ENCODE measurements at regions not wholly inside any gene's neighbourhood (a gene's known extent, or its start where the extent isn't known, plus 50 kb on each side); places are given as distances from the start of the nearest gene placed in this dataset.

DNA sequence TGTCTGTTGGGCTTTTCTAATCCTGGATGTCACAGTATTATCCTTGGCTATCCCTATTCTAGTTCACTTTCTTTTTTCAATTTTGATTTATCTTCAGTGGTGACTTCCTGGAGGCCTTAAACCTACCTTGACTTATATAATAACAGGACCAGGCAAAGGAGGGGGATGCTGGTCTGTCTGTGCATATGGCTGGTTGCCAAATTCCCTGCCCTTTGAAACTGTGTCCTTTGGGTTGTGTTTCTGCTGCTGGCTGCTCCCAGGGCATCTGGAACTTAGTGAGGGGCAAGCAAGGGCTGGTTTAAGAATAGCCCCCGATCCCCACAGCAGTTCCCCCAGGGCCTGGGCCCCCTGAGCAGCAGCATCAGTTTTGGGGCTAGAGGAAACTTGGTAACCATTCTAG is 96.0 kb upstream of the MAX start:
- no peaks in the 10 kb centered on the region for H3K36me3 ChIP-seq (ENCODE audit: insufficient read depth, low read length)
- no peaks in the 10 kb centered on the region for H3K4me1 ChIP-seq (ENCODE audit: insufficient read depth, low read length)

GRCh38 chr14:65200454-65200853 is 98.1 kb upstream of the MAX start:
- H3K36me3 ChIP-seq (ENCODE audit: insufficient read depth, low read length), result no peaks in the 10 kb centered on the region
- no peaks in the 10 kb centered on the region for H3K4me1 ChIP-seq (ENCODE audit: insufficient read depth, low read length)
- no peak overlapping the region for H3K9ac ChIP-seq (ENCODE audit: low read depth, low read length)
- no peaks in the 10 kb centered on the region for H3K9me3 ChIP-seq (ENCODE audit: control insufficient read depth, insufficient read depth, low read length)

More for the DNA sequence above, 96.0 kb upstream of the MAX start:
- Histone ChIP-seq H3K9me3 (ENCODE audit: control insufficient read depth, insufficient read depth, low read length) (no peaks in the 10 kb centered on the region), H3K9ac (ENCODE audit: low read depth, low read length) (no peak overlapping the region)

DNA sequence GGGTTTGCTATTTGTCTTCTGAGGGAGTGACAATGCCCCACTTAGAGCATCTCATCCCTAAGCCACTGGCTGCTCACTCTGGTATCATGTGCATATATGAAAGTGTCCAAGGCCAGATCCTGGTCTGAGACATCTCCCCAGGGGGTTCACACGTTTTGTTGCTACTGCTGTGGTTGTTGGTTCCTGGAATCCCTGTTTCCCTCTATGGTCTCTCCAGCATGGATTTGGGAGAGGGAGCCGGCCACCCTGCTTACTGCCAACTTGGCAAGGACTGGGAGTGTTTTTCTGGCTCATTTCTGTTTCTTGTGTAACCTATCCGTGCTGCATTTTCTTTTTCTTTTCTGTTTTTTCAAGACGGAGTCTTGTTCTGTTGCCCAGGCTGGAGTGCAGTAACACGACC is 101.3 kb upstream of the MAX start:
- H3K9me3 ChIP-seq (ENCODE audit: control insufficient read depth, insufficient read depth, low read length), result no peaks in the 10 kb centered on the region
- H3K36me3 ChIP-seq (ENCODE audit: insufficient read depth, low read length), result no peaks in the 10 kb centered on the region
- no peaks in the 10 kb centered on the region for H3K4me1 ChIP-seq (ENCODE audit: insufficient read depth, low read length)
- no peak overlapping the region for H3K9ac ChIP-seq (ENCODE audit: low read depth, low read length)

DNA sequence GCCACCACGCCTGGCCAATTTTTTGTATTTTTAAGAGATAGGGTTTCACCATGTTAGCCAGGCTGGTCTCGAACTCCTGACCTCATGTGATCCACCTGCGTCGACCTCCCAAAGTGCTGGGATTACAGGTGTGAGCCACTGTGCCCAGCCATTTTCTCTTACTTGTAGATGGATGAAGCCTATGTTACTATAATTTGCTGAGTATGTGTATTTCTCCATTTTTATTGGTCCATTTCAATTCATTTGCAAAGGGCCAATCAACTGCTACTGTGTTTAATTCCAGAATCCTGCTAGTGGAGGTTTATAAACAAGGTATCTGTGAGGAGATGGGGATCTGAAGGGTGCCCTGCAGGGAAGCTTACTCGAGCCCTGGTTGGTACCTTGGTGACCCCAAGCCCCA is 101.7 kb upstream of the MAX start:
- Histone ChIP-seq H3K4me1 (ENCODE audit: insufficient read depth, low read length) (no peaks in the 10 kb centered on the region), H3K36me3 (ENCODE audit: insufficient read depth, low read length) (no peaks in the 10 kb centered on the region), H3K9ac (ENCODE audit: low read depth, low read length) (no peak overlapping the region)

DNA sequence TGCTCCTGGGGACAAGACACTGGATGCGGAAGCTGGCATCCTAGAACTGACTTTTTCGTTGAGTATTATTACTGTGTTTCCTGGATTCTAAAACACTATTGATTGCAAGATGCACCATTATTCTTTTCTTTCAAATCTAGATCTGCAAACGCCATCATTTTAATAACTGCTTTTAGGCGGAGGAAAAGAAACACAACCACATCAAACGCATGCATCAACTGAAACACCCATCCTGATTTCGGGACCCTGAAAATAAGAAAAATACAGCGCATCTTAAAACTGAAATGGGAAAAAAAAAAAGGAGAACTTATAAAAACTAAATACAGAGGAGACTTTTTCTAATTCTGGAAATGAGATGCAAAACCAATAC is 103.7 kb upstream of the MAX start:
- no peaks in the 10 kb centered on the region for H3K9me3 ChIP-seq (ENCODE audit: control insufficient read depth, insufficient read depth, low read length)
- H3K36me3 ChIP-seq (ENCODE audit: insufficient read depth, low read length), result no peaks in the 10 kb centered on the region
- no peak overlapping the region for H3K9ac ChIP-seq (ENCODE audit: low read depth, low read length)
- no peaks in the 10 kb centered on the region; the same call in 1 of the 2 replicates for H3K4me1 ChIP-seq (ENCODE audit: insufficient read depth, low read length)

More for the DNA sequence above, 101.7 kb upstream of the MAX start:
- no peaks in the 10 kb centered on the region for H3K9me3 ChIP-seq (ENCODE audit: control insufficient read depth, insufficient read depth, low read length)

GRCh38 chr14:65206448-65207096 is 104.3 kb upstream of the MAX start:
- Histone ChIP-seq H3K9ac (ENCODE audit: low read depth, low read length) (no peak overlapping the region), H3K9me3 (ENCODE audit: control insufficient read depth, insufficient read depth, low read length) (no peaks in the 10 kb centered on the region), H3K4me1 (ENCODE audit: insufficient read depth, low read length) (no peaks in the 10 kb centered on the region; the same call in 1 of the 2 replicates), H3K36me3 (ENCODE audit: insufficient read depth, low read length) (no peaks in the 10 kb centered on the region)

GRCh38 chr14:65208548-65208947 is 106.2 kb upstream of the MAX start:
- Histone ChIP-seq H3K9me3 (ENCODE audit: control insufficient read depth, insufficient read depth, low read length) (no peaks in the 10 kb centered on the region), H3K9ac (ENCODE audit: low read depth, low read length) (no peak overlapping the region), H3K4me1 (ENCODE audit: insufficient read depth, low read length) (no peaks in the 10 kb centered on the region; the same call in 1 of the 2 replicates), H3K36me3 (ENCODE audit: insufficient read depth, low read length) (no peaks in the 10 kb centered on the region)

DNA sequence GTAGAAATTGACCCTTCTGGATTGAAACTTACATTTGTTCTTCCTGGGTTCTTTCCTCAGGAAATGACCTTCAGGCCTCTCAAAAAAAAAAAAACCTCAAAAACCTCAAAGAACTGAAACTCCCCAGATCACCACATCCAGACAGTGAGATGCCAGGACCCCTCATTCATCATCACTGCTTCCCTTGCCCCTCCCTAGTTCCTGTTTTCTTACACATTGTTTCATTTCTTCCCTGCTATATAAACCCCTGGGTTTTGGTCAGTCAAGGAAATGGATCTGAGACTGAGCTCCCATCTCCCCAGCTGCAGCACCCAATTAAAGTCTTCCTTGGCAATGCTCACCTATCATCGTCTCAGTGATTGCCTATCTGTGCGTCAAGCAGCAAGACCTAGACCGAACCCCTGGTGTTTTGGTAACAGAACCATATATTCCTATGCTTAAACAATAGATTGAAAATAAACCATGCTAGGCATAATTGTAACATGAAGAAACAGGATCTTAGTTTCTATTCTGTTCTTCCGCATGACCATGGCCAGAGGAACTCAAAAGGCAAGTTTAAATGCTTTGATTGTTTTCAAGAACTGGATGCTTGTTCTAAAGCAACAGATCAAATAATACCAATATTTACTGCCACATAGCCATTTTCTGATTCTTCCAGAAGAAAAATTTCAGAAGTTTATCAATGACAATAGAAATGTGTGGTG is 108.0 kb upstream of the MAX start:
- H3K36me3 ChIP-seq (ENCODE audit: insufficient read depth, low read length), result no peaks in the 10 kb centered on the region
- H3K9ac ChIP-seq (ENCODE audit: low read depth, low read length), result no peak overlapping the region
- no peaks in the 10 kb centered on the region for H3K9me3 ChIP-seq (ENCODE audit: control insufficient read depth, insufficient read depth, low read length)
- H3K4me1 ChIP-seq (ENCODE audit: insufficient read depth, low read length), result no peaks in the 10 kb centered on the region; the same call in 1 of the 2 replicates

DNA sequence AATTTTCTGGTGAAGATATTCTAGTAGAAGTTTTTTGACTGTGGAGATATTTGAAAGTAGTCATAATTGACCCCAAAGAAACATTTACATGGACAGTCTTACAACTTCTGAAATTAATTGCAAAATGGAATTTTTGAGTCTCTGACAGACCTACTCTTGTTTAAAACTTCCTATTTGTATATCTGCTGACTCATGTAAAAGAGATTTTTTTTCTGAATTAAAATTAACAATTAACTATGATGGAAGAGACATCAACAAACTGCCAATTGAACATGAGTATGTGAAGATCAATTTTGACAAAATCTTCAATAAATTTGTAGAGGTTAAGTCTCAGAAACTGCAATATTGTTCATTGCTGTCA is 108.5 kb upstream of the MAX start:
- Histone ChIP-seq H3K9ac (ENCODE audit: low read depth, low read length) (no peak overlapping the region), H3K4me1 (ENCODE audit: insufficient read depth, low read length) (no peaks in the 10 kb centered on the region; the same call in 1 of the 2 replicates), H3K36me3 (ENCODE audit: insufficient read depth, low read length) (no peaks in the 10 kb centered on the region), H3K9me3 (ENCODE audit: control insufficient read depth, insufficient read depth, low read length) (no peaks in the 10 kb centered on the region)

GRCh38 chr14:65211341-65211987 is 109.1 kb upstream of the MAX start:
- Histone ChIP-seq H3K9ac (ENCODE audit: low read depth, low read length) (no peak overlapping the region), H3K4me1 (ENCODE audit: insufficient read depth, low read length) (no peaks in the 10 kb centered on the region; the same call in 1 of the 2 replicates), H3K9me3 (ENCODE audit: control insufficient read depth, insufficient read depth, low read length) (no peaks in the 10 kb centered on the region), H3K36me3 (ENCODE audit: insufficient read depth, low read length) (no peaks in the 10 kb centered on the region)

GRCh38 chr14:65213316-65213715 is 111.0 kb upstream of the MAX start:
- no peaks in the 10 kb centered on the region for H3K9me3 ChIP-seq (ENCODE audit: control insufficient read depth, insufficient read depth, low read length)
- H3K36me3 ChIP-seq (ENCODE audit: insufficient read depth, low read length), result no peaks in the 10 kb centered on the region
- no peaks in the 10 kb centered on the region; the same call in 1 of the 2 replicates for H3K4me1 ChIP-seq (ENCODE audit: insufficient read depth, low read length)
- no peak overlapping the region for H3K9ac ChIP-seq (ENCODE audit: low read depth, low read length)

DNA sequence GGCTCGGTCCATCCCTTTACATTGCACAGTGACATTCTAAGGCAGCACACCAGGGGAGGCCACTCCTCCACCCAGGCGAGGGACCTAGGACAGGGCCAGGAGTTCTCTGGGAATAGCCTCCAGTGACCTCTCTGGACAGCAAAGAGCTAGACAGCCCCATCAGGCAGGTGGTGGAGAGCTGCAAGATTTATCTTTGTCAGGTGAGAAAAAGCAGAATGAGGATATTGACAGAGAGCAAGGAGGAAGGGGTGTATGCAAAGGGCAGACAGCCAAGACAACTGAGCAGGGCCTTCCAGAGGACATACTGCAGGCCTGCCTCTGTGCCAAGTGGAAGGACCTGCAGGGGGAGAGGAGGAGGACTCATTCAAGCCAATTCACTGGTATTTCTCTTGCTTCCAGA is 112.4 kb upstream of the MAX start:
- Histone ChIP-seq H3K36me3 (ENCODE audit: insufficient read depth, low read length) (no peaks in the 10 kb centered on the region), H3K4me1 (ENCODE audit: insufficient read depth, low read length) (no peaks in the 10 kb centered on the region; the same call in 1 of the 2 replicates), H3K9me3 (ENCODE audit: control insufficient read depth, insufficient read depth, low read length) (no peaks in the 10 kb centered on the region), H3K9ac (ENCODE audit: low read depth, low read length) (no peak overlapping the region)

DNA sequence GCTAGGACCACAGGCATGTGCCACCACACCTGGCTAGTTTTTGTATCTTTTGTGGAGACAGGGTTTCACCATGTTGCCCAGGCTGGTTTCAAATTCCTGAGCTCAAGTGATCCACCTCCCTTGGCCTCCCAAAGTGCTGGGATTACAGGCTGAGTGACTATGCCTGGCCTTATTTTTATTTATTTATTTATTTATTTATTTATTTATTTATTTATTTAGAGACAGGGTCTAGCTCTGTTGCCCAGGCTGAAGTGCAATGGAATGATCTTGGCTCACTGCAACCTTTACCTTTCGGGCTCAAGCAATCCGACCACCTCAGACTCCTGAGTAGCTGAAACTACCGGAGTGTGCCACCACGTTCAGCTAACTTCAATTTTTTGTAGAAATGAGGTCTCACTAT is 117.0 kb upstream of the MAX start:
- Histone ChIP-seq H3K9me3 (ENCODE audit: control insufficient read depth, insufficient read depth, low read length) (no peaks in the 10 kb centered on the region), H3K9ac (ENCODE audit: low read depth, low read length) (no peak overlapping the region), H3K36me3 (ENCODE audit: insufficient read depth, low read length) (no peaks in the 10 kb centered on the region), H3K4me1 (ENCODE audit: insufficient read depth, low read length) (peaks cover 8% of the 10 kb centered on the region; the same call in 1 of the 2 replicates)

- Histone ChIP-seq H3K9ac (ENCODE audit: low read depth, low read length) (no peak overlapping the region), H3K4me1 (ENCODE audit: insufficient read depth, low read length) (peaks cover 18% of the 10 kb centered on the region; the same call in 1 of the 2 replicates), H3K36me3 (ENCODE audit: insufficient read depth, low read length) (no peaks in the 10 kb centered on the region), H3K9me3 (ENCODE audit: control insufficient read depth, insufficient read depth, low read length) (no peaks in the 10 kb centered on the region)
Measured at GRCh38 chr14:65222440-65222858, 120.1 kb upstream of the MAX start.

GRCh38 chr14:65223636-65224035 is 121.3 kb upstream of the MAX start:
- Histone ChIP-seq H3K36me3 (ENCODE audit: insufficient read depth, low read length) (no peaks in the 10 kb centered on the region), H3K4me1 (ENCODE audit: insufficient read depth, low read length) (peaks cover 18% of the 10 kb centered on the region; the same call in 1 of the 2 replicates), H3K9me3 (ENCODE audit: control insufficient read depth, insufficient read depth, low read length) (no peaks in the 10 kb centered on the region), H3K9ac (ENCODE audit: low read depth, low read length) (no peak overlapping the region)

Measured in ES-I3 (cell line).